Panc1 (cell line): ENCODE measurements at regions not wholly inside any gene's neighbourhood (a gene's known extent, or its start where the extent isn't known, plus 50 kb on each side); places are given as distances from the start of the nearest gene placed in this dataset.

Experiments
- ATAC-seq: fragments of 200-7000 bp; cut with Tn5 transposase; 2 replicates; pipeline ENCODE4 v1.9.1; 2020; ENCODE audit warnings: mild to moderate bottlenecking, moderate library complexity
- BruUV-seq: library from RNA; stranded (reverse); fragments of 400-500 nt; replicated peaks from 2 replicates; lab custom pipeline; 2021; lab: Mats Ljungman, UMichigan
- CTCF ChIA-PET: fragments of 300-600 bp; sonication (Branson Sonifier 250); formaldehyde crosslinking; loops from one replicate; lab custom pipeline; 2022; ENCODE audit warnings: antibody characterized with exemption; lab: Charles Lee
- POLR2A ChIA-PET: fragments of 300-600 bp; sonication (Branson Sonifier 250); formaldehyde crosslinking; loops from one replicate; lab custom pipeline; 2022; ENCODE audit warnings: antibody characterized with exemption; lab: Charles Lee
- DNase-seq: peaks from one replicate; pipeline ENCODE4 v3.0.0-alpha.2; 2010; ENCODE audit warnings: low read depth, low spot score
- H3K27ac ChIP-seq: 2 replicates; pipeline ENCODE4 v1.5.1; 2011; ENCODE audit warnings: mild to moderate bottlenecking, low read length, inconsistent platforms
- H3K27me3 ChIP-seq: fragments of 200-500 bp; sonication (Bioruptor generic); 2 replicates; pipeline ENCODE4 v1.6.0; 2014; ENCODE audit warnings: low read length, inconsistent platforms; ENCODE audit not compliant: control insufficient read depth, insufficient read depth
- H3K36me3 ChIP-seq: fragments of 200-500 bp; sonication (Bioruptor generic); 2 replicates; pipeline ENCODE4 v1.5.1; 2014; ENCODE audit warnings: inconsistent platforms, mild to moderate bottlenecking, low read length, moderate library complexity; ENCODE audit not compliant: control insufficient read depth, insufficient read depth
- H3K4me1 ChIP-seq: 2 replicates; pipeline ENCODE4 v1.5.1; 2011; ENCODE audit warnings: inconsistent platforms, mild to moderate bottlenecking, low read length, moderate library complexity; ENCODE audit not compliant: control insufficient read depth, insufficient read depth
- H3K4me3 ChIP-seq, 2 experiments: 2 replicates each; pipeline ENCODE4 v1.5.1; 2011 to 2012; ENCODE audit warnings: low read depth in 2 of 2, low read length in 2 of 2, mild to moderate bottlenecking in 2 of 2, inconsistent platforms in 1 of 2, moderate library complexity in 1 of 2
- H3K9me3 ChIP-seq: fragments of 200-500 bp; sonication (Bioruptor generic); 2 replicates; pipeline ENCODE4 v1.5.1; 2014; ENCODE audit warnings: low read depth, mild to moderate bottlenecking, inconsistent platforms, low read length, moderate library complexity; ENCODE audit not compliant: control insufficient read depth, insufficient read depth
- CTCF ChIP-seq: fragments of 450-650 bp; IDR thresholded peaks from 2 replicates; pipeline ENCODE4 v1.5.1; 2017; ENCODE audit warnings: mild to moderate bottlenecking
- POLR2AphosphoS5 ChIP-seq: IDR thresholded peaks from 2 replicates; pipeline ENCODE4 v1.6.1; 2012; ENCODE audit warnings: mild to moderate bottlenecking, low read depth, low read length, moderate library complexity
- REST ChIP-seq, 2 experiments: IDR thresholded peaks; 2 replicates each; pipeline ENCODE4 v1.6.1; 2011 to 2012; ENCODE audit warnings: low read depth in 2 of 2, control low read depth in 1 of 2, low read length in 1 of 2, mild to moderate bottlenecking in 1 of 2, moderate library complexity in 1 of 2; ENCODE audit not compliant: insufficient read depth in 1 of 2
- SIN3A ChIP-seq: IDR thresholded peaks from 2 replicates; pipeline ENCODE4 v1.6.1; 2012; ENCODE audit warnings: low read depth, mild to moderate bottlenecking, low read length, moderate library complexity, borderline replicate concordance; ENCODE audit not compliant: insufficient read depth
- TCF7L2 ChIP-seq: IDR thresholded peaks from 2 replicates; pipeline ENCODE4 v1.6.1; 2011; ENCODE audit warnings: mild to moderate bottlenecking, low read depth, low read length, inconsistent platforms
- in situ Hi-C: cut with HindIII; loops from 2 replicates; pipeline ENCODE4 v1.10.0; 2016; ENCODE audit warnings: low sequenced_read_pairs, low pct_unique_long_range_greater_than_20kb
- intact Hi-C: fragments of 100-400 bp; cut with micrococcal nuclease; formaldehyde crosslinking; loops from one replicate; pipeline ENCODE4 v1.10.0; 2022; ENCODE audit not compliant: unreplicated experiment

- CTCF ChIA-PET: no interaction called here
Measured at GRCh38 chr11:97158243-97158642, 768.4 kb downstream of the JRKL start.

GRCh38 chr11:97163631-97164191 lies 773.9 kb downstream of the JRKL start:
- Histone ChIP-seq H3K4me1 (no peaks in the 10 kb centered on the region), H3K36me3 (no peaks in the 10 kb centered on the region), H3K4me3 (no peak overlapping the region), H3K27ac (no peak overlapping the region), H3K9me3 (peaks cover 3% of the 10 kb centered on the region; the same call in 1 of the 2 replicates), H3K27me3 (no peaks in the 10 kb centered on the region)
- no peak for ATAC-seq
- no peak for DNase-seq
- intact Hi-C loops (no loop called here), in situ Hi-C loops (no loop called here)
- POLR2A ChIA-PET: no interaction called here
- CTCF ChIA-PET: no interaction called here
- TF ChIP-seq CTCF (no peak), TCF7L2 (no peak), POLR2AphosphoS5 (no peak), SIN3A (no peak), REST (IDR thresholded peaks at IDR 0.05; ENCODE audit: insufficient read depth in 1 of 2, low read depth in 2 of 2, low read length in 1 of 2) (no peak)
- BruUV-seq: no TSS peak

More at GRCh38 chr11:97158243-97158642, 768.4 kb downstream of the JRKL start:
- ATAC-seq (no peak), DNase-seq (no peak)
- no peaks in the 10 kb centered on the region; the same call in 1 of the 2 replicates for H3K9me3 ChIP-seq
- TF ChIP-seq SIN3A (no peak), CTCF (no peak), TCF7L2 (no peak), POLR2AphosphoS5 (no peak), REST (IDR thresholded peaks at IDR 0.05; ENCODE audit: insufficient read depth in 1 of 2, low read depth in 2 of 2, low read length in 1 of 2) (no peak)
- in situ Hi-C loops: no loop called here
- no peaks in the 10 kb centered on the region for H3K4me1 ChIP-seq
- POLR2A ChIA-PET: no interaction called here
- H3K27ac ChIP-seq: no peak overlapping the region
- no TSS peak for BruUV-seq
- no peaks in the 10 kb centered on the region for H3K36me3 ChIP-seq
- no peaks in the 10 kb centered on the region for H3K27me3 ChIP-seq
- intact Hi-C loops: no loop called here
- H3K4me3 ChIP-seq: no peak overlapping the region
